ENCODE measurements at regions not wholly inside any gene's neighbourhood (a gene's known extent, or its start where the extent isn't known, plus 50 kb on each side); places are given as distances from the start of the nearest gene placed in this dataset.

- no peak for DNase-seq
Measured at GRCh38 chr9:13990331-13990730, 323.6 kb downstream of the NFIB start.

GRCh38 chr9:13988944-13989343 is 325.0 kb downstream of the NFIB start:
- no peak for DNase-seq

DNA sequence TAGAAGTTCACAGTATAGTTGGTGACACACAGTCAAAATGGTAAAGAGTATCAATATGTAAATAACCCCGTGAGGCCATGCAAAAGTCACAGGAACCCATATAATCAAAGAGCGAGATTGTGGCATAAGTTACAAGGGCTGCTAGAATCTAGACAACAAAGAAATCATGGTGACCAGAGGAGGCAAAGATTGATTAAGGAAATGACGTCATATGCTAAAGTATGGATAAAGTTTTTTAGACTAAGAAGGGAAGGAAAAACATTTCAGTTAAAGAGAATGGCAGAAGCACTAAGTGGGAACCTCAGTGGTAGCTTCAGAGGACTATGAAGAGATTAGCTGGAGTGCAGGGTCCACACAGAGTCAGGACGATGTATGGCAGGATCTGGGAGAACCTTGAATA is 330.3 kb downstream of the NFIB start:
- no peak for DNase-seq

GRCh38 chr9:13979941-13980318 is 334.0 kb downstream of the NFIB start:
- DNase-seq = no peak

GRCh38 chr9:13975611-13976290 is 338.2 kb downstream of the NFIB start:
- no peak for DNase-seq

DNA sequence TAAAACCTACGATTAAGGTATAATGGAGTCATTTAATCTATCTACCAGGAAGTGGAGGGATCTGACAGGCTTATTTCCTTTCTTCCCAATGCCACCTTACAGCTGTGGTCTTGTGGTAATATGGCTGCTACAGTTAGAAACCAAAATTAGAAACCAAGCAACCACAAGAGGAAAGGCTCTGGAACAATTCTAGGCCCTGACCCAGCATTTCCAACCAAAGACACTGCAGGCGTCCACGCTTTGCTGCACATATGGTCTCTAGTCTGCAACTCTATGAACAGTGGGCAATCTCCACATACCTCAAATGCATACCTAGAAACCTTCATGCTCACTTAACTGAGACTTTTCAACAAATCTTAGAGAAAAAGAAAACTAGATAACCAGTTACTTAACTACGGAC is 339.1 kb downstream of the NFIB start:
- DNase-seq = no peak

DNA sequence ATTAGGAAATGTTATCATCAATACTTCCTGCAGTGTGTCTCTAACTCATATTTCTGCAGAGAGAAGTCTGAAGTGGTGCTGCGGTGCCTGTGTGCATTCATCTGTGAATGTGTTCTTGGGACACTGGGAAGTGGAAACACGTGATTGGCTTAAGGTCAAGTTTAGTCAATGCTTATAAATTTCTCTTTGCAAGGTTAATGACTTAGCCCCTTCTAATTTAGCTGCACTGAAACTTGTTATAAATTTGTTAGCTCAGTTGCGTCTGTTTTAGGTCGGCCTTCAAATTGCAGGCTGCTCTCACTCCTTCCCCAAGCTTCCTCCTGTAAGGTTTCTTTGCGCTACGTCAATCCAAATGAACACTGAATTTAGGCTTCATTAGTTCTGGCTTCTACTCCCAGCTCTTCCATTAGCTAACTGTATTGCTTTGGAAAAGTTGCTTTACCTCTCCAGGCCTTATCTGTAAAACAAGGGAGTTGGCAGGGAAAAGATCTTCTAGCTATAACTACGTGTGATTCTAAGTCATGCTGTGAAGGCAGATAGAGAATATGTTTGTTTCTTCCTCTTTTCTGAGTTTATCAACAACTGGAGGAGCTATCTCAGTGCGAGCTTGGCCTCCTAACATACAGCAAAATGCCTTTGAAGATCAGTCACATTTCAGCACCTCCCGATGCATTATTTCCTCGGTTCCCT is 341.8 kb downstream of the NFIB start:
- peak in 1 of 2 experiments; percentile 75 for DNase-seq

- no peak for DNase-seq
Measured at GRCh38 chr9:13971415-13971814, 342.5 kb downstream of the NFIB start.

DNA sequence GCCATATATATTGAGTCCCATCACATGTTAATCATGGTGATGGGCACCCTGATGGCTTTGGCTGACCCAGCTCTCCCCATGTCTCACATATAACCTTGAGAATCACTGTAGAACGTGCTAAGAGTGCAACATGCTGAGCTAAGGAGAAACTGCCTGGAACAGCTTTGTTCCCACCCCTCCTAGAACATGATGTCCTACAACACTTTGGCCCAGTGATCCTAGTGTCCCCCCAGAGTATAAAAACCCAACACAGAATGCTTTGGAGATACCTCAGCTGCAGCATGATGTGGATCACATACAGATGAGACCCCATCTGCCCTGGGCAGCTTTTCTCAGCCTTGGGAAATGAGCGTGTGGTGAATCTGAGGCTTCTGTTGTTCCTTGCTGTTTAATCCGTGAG is 343.5 kb downstream of the NFIB start:
- no peak for DNase-seq

GRCh38 chr9:13970018-13970417 is 343.9 kb downstream of the NFIB start:
- DNase-seq = no peak

DNA sequence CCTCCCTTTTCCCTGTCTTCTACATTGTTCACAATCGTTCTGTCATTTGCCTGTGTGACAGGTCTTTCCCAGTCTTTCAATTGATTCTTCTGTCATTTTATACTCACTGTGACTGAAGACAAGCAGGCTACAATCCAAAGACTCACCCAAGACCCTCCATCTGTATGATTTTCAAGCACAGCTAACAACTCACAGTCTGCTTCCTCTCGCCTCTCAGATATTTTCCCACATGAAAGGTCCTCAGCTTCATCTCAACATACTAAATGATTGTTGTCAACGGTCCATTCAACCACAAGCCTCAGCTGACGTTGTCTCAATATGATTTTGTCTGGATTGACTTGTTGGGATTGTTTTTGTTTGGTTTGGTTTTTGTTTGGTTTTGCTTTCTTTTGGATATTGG is 346.5 kb downstream of the NFIB start:
- no peak for DNase-seq

DNA sequence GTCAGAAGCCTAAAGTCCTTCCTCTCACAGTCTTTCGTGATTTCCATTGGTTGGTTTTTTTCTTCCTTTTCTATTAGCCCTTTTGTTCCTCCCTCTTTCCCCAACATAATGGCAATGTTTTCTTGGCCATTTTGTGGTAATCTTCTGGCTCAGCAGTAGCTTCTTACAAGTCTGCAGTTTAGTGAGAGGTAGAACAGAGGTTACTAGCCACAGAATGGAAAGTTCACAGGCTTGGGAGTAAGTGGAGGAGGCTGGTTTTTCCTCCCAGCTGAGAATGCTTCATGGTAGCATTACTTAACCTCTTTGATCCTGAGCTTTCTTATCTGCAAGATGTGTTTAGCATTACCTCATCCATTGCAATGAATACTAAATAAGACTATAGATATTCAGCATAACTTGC is 346.9 kb downstream of the NFIB start:
- DNase-seq = no peak

DNA sequence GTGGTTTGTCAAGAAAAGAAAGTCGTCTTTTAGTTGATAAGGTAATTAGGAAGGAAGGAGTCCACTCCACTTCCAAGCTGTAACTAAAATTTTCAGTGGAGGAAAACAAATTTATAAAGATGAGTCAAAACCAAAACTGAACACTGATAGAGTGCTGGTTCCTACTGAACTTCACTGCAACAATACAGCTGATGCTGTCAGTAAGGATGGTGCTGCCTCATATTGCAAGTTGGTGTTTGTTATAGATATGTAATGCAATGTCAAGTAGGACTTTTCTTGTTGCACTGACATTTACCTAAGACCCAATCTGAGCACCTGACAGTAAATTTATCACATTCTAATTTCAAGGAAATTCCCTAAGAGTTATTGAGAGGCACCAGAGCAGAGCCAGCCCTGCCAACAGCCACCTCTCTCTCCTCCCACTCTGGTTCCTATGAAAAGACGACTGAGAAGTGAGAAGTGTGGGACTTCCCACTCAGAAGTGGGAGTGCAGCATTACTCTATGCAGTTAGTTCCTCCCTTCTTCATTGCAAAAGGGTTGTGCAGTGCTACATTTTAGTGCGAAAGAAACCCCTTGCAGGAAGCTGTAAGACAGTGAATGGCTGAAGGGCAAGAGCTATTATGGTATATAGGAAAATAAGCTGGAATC is 350.8 kb downstream of the NFIB start:
- DNase-seq = no peak

DNA sequence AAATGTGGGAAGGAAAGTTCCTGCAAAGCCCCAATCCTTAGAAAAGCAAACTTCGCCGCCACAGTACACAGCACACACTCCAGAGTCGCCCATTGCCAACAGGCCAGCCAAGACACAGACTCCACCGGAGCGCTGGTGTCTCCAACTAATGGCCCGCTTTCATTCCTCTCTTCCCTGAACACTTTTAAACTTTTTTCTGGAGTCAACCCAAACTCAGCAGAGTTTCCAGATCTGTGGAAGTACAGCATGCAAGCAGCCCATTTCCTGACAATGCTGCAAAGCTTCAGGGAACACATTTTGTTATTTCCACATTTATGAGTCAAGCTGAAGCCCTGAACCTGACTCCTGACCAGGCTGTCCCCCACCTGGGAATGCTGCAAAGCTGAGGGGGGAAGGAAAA is 351.9 kb downstream of the NFIB start:
- DNase-seq = no peak

- DNase-seq = no peak
Measured at GRCh38 chr9:13960011-13960765, 353.8 kb downstream of the NFIB start.

GRCh38 chr9:13958672-13959071 is 355.3 kb downstream of the NFIB start:
- DNase-seq = no peak

DNA sequence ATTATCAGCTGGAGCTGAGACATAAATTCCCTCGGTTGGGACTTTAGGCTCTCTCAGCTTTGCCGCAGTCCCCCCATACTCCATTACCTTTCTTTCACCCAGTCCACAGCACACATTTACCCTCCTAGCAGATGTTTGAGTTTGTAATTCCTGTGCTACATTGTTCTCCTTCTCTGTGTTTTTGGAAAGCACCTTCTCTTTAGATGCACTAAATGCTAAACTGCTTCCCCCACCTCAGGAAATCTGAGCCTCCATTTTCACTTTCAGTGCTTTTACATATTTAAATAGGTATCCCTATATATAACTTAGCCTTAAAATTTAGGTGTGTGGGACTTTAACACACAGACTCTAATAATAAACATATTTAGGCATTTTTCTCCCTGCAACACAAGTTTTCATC is 356.9 kb downstream of the NFIB start:
- no peak for DNase-seq

DNA sequence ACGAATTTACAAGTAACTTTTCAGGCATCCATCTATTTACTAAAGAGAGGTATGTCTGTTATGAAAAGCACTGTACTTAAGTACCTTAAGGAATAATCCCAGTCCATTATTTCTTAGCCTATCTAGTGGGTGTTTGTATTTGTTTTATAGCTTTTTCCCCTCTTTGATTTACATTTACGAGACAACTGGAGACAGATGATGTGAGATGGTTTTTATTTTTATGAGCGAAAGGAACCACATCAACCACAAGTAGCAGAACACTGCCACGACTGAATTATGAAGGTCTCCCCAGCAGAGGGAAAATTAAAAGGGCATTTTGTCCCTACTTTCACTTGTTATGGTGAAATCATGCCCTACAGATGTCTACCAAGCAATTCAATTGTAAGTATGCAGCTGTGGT is 357.8 kb downstream of the NFIB start:
- no peak for DNase-seq

GRCh38 chr9:13952906-13953305 is 361.0 kb downstream of the NFIB start:
- no peak for DNase-seq

- no peak for DNase-seq
Measured at GRCh38 chr9:13948037-13948436, 365.9 kb downstream of the NFIB start.

- no peak for DNase-seq
Measured at GRCh38 chr9:13943176-13943575, 370.8 kb downstream of the NFIB start.

- no peak for DNase-seq
Measured at GRCh38 chr9:13942695-13943094, 371.2 kb downstream of the NFIB start.

- DNase-seq = no peak
Measured at GRCh38 chr9:13942201-13942600, 371.7 kb downstream of the NFIB start.

GRCh38 chr9:13941714-13942113 is 372.2 kb downstream of the NFIB start:
- DNase-seq = no peak

Measured in NCI-H446 (cell line).